Smooth muscle cell (in vitro differentiated cells): ENCODE measurements at regions not wholly inside any gene's neighbourhood (a gene's known extent, or its start where the extent isn't known, plus 50 kb on each side); places are given as distances from the start of the nearest gene placed in this dataset.

Experiments used
- DNase-seq: peaks from one replicate; lab custom pipeline; 2025; ENCODE audit not compliant: unreplicated experiment; lab: John Stamatoyannopoulos, UW
- H2AFZ ChIP-seq: fragments of 200-600 bp; sonication (generic); 2 replicates; pipeline ENCODE4 v1.6.0; 2016; ENCODE audit warnings: antibody characterized with exemption, low read depth, mild to moderate bottlenecking
- H3F3A ChIP-seq: fragments of 200-600 bp; sonication (generic); 2 replicates; pipeline ENCODE4 v1.6.0; 2017; ENCODE audit warnings: antibody characterized with exemption, low read depth
- H3K27ac ChIP-seq: fragments of 200-600 bp; sonication (generic); 2 replicates; pipeline ENCODE4 v1.5.1; 2016; ENCODE audit warnings: low read depth, mild to moderate bottlenecking
- H3K27me3 ChIP-seq: fragments of 200-600 bp; sonication (generic); 2 replicates; pipeline ENCODE4 v1.6.1; 2016; ENCODE audit warnings: low read depth, mild to moderate bottlenecking
- H3K36me3 ChIP-seq: fragments of 200-600 bp; sonication (generic); 2 replicates; pipeline ENCODE4 v1.5.1; 2016; ENCODE audit warnings: low read depth
- H3K4me1 ChIP-seq: fragments of 200-600 bp; sonication (generic); 2 replicates; pipeline ENCODE4 v1.5.1; 2016; ENCODE audit warnings: low read depth
- H3K4me2 ChIP-seq: fragments of 200-600 bp; sonication (generic); 2 replicates; pipeline ENCODE4 v1.6.0; 2016; ENCODE audit warnings: mild to moderate bottlenecking
- H3K4me3 ChIP-seq: fragments of 200-600 bp; sonication (generic); 2 replicates; pipeline ENCODE4 v1.5.1; 2016; ENCODE audit warnings: mild to moderate bottlenecking
- H3K79me2 ChIP-seq: fragments of 200-600 bp; sonication (generic); 2 replicates; pipeline ENCODE4 v1.6.0; 2016; ENCODE audit warnings: low read depth, mild to moderate bottlenecking
- H3K9ac ChIP-seq: fragments of 200-600 bp; sonication (generic); 2 replicates; pipeline ENCODE4 v1.6.0; 2016; ENCODE audit warnings: low read depth
- H3K9me3 ChIP-seq: fragments of 200-600 bp; sonication (generic); replicated peaks from 2 replicates; pipeline ENCODE4 v1.5.1; 2016; ENCODE audit warnings: low read depth
- H4K20me1 ChIP-seq: fragments of 200-600 bp; sonication (generic); 2 replicates; pipeline ENCODE4 v1.6.0; 2016; ENCODE audit warnings: low read depth
- WGBS: methylation state at CpG from one replicate; pipeline ENCODE4 v1.1.7; 2016; ENCODE audit warnings: low lambda C conversion rate; 5-methylcytosine and 5-hydroxymethylcytosine counted together
- TF ChIP-seq, protein P1 (sequence below): fragments of 200-600 bp; sonication (generic); IDR thresholded peaks from 2 replicates; pipeline ENCODE4 v1.5.1; 2017; ENCODE audit warnings: borderline replicate concordance, mild to moderate bottlenecking, antibody characterized with exemption; ENCODE audit not compliant: insufficient read depth, poor library complexity, severe bottlenecking

DNA sequence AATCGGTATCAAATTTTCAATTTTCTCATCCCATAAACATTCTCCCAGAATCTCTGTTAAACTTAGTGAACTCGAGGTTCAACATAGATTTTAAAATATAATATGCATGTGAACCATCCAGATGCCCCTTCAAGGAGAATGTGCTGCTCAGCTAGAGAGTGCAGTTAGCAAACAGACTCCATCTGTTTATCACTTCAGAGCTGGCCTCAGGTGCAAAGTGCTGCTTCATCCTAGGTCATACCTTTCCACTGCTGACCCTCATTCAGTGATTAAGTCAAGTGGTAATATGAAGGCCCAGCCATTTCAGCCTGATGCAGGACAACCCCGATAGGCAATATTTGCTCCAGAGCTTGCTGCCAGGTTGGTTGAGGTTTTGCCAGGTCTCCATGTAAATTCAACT, 339.0 kb upstream of the POU5F2 start:
- Histone ChIP-seq H3K27ac (no peak overlapping the region), H4K20me1 (peaks cover 62% of the 10 kb centered on the region), H3K36me3 (no peaks in the 10 kb centered on the region), H3K4me2 (no peak overlapping the region), H3K79me2 (peaks cover 30% of the 10 kb centered on the region), H3K9ac (no peak overlapping the region), H3K9me3 (no peaks in the 10 kb centered on the region), H3K4me1 (no peaks in the 10 kb centered on the region), H3K27me3 (no peaks in the 10 kb centered on the region), H3K4me3 (no peak overlapping the region), H2AFZ (no peak overlapping the region), H3F3A (no peaks in the 10 kb centered on the region)
- TF ChIP-seq, protein P1, sequence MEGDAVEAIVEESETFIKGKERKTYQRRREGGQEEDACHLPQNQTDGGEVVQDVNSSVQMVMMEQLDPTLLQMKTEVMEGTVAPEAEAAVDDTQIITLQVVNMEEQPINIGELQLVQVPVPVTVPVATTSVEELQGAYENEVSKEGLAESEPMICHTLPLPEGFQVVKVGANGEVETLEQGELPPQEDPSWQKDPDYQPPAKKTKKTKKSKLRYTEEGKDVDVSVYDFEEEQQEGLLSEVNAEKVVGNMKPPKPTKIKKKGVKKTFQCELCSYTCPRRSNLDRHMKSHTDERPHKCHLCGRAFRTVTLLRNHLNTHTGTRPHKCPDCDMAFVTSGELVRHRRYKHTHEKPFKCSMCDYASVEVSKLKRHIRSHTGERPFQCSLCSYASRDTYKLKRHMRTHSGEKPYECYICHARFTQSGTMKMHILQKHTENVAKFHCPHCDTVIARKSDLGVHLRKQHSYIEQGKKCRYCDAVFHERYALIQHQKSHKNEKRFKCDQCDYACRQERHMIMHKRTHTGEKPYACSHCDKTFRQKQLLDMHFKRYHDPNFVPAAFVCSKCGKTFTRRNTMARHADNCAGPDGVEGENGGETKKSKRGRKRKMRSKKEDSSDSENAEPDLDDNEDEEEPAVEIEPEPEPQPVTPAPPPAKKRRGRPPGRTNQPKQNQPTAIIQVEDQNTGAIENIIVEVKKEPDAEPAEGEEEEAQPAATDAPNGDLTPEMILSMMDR = no peak
- no peak for DNase-seq
- WGBS = 93% methylated on average over 3 of the region's 3 CpGs

DNA sequence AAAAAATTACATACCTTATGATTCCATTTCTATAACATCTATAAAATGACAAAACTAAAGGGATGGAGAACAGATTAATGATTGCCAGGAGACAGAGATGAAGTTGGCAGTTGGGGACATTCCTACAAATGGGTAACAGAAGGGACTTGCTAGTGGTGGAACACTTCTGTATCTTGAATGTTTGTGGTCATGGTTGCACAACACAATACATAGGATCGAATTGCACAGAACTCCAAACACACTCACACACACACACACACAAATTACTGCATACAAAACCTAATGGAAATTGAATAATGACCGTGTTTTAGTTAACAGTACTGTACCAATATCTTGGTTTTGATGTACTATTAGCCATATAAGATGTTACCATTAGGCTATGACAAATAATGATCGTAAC, 330.7 kb upstream of the POU5F2 start:
- Histone ChIP-seq H3K4me1 (no peaks in the 10 kb centered on the region), H2AFZ (no peak overlapping the region), H3F3A (no peaks in the 10 kb centered on the region), H3K9ac (no peak overlapping the region), H3K27me3 (no peaks in the 10 kb centered on the region), H3K4me2 (no peak overlapping the region), H3K79me2 (peaks cover 17% of the 10 kb centered on the region), H3K36me3 (no peaks in the 10 kb centered on the region), H4K20me1 (peaks cover 22% of the 10 kb centered on the region), H3K9me3 (no peaks in the 10 kb centered on the region), H3K4me3 (no peak overlapping the region), H3K27ac (no peak overlapping the region)
- TF ChIP-seq, protein P1 = no peak
- WGBS = 90% methylated on average over 3 of the region's 3 CpGs
- DNase-seq = no peak

GRCh38 chr5:94066437-94067207, 325.2 kb upstream of the POU5F2 start:
- H3K4me2 ChIP-seq = no peak overlapping the region

More at GRCh38 chr5:94066437-94067207, 325.2 kb upstream of the POU5F2 start:
- no peaks in the 10 kb centered on the region for H4K20me1 ChIP-seq
- TF ChIP-seq, protein P1 = no peak
- H3K4me1 ChIP-seq = no peaks in the 10 kb centered on the region
- H2AFZ ChIP-seq = no peak overlapping the region
- no peak overlapping the region for H3K9ac ChIP-seq
- 63% methylated on average over 2 of the region's 2 CpGs for WGBS
- H3K4me3 ChIP-seq = no peak overlapping the region
- no peaks in the 10 kb centered on the region for H3F3A ChIP-seq
- H3K27ac ChIP-seq = no peak overlapping the region
- no peaks in the 10 kb centered on the region for H3K27me3 ChIP-seq
- no peak for DNase-seq
- peaks cover 34% of the 10 kb centered on the region for H3K79me2 ChIP-seq
- H3K36me3 ChIP-seq = no peaks in the 10 kb centered on the region
- H3K9me3 ChIP-seq = peaks cover 3% of the 10 kb centered on the region
